ENCODE measurements at regions not wholly inside any gene's neighbourhood (a gene's known extent, or its start where the extent isn't known, plus 50 kb on each side); places are given as distances from the start of the nearest gene placed in this dataset.
A peak's percentile ranks its signal among the peaks of the same experiment; 100 is the strongest.

DNA sequence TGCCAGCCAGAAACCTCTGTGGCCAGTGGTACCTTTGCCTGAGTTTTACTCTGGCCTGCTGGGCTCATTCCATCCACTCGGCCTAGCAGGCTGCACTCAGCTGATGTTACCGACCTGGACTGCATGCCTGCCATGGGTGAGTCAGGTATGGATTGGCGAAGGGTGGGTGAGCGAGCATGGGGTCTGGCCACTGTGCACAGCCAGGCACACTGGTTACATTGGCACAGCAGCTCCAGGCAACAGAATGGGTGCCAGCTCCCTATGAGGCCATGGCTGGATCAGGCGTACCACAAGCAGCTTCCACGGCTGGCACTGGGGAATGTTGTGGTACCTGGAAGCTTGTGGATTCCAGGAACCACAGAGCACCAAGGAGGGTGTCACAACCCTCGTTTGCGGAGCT is 685.7 kb downstream of the SLC16A7 start:
- H3K27ac ChIP-seq (ENCODE audit: poor library complexity, severe bottlenecking): no peak overlapping the region
- no peaks in the 10 kb centered on the region for H3K9me3 ChIP-seq (ENCODE audit: severe bottlenecking)
- no peaks in the 10 kb centered on the region for H3K27me3 ChIP-seq (ENCODE audit: insufficient read depth, poor library complexity, severe bottlenecking)
- H3K4me3 ChIP-seq (ENCODE audit: severe bottlenecking): no peak overlapping the region
- ATAC-seq (ENCODE audit: low read depth): no peak
- DNase-seq (ENCODE audit: low spot score): no peak
- peaks cover 6% of the 10 kb centered on the region for H3K4me1 ChIP-seq (ENCODE audit: insufficient read depth, poor library complexity, severe bottlenecking)
- H3K36me3 ChIP-seq (ENCODE audit: low read depth): no peaks in the 10 kb centered on the region
- TF ChIP-seq, protein P1, sequence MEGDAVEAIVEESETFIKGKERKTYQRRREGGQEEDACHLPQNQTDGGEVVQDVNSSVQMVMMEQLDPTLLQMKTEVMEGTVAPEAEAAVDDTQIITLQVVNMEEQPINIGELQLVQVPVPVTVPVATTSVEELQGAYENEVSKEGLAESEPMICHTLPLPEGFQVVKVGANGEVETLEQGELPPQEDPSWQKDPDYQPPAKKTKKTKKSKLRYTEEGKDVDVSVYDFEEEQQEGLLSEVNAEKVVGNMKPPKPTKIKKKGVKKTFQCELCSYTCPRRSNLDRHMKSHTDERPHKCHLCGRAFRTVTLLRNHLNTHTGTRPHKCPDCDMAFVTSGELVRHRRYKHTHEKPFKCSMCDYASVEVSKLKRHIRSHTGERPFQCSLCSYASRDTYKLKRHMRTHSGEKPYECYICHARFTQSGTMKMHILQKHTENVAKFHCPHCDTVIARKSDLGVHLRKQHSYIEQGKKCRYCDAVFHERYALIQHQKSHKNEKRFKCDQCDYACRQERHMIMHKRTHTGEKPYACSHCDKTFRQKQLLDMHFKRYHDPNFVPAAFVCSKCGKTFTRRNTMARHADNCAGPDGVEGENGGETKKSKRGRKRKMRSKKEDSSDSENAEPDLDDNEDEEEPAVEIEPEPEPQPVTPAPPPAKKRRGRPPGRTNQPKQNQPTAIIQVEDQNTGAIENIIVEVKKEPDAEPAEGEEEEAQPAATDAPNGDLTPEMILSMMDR (IDR thresholded peaks at IDR 0.05; ENCODE audit: poor library complexity, severe bottlenecking): no peak

DNA sequence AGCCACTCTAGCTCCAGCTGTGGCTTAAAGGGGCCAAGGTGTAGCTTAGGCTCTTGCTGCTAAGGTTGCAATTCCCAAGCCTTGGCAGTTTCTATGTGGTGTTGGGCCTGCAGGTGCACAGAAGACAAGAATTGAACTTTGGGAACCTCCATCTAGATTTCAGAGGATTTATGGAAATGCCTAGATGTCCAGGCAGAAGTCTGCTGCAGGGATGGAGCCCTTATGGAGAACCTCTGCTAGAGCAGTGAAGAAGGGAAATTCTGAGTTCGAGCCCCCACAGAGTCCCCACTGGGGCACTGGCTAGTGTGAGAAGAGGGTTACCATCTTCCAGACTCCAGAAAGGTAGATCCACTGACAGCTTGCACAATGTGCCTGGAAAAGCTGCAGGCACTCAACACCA is 694.7 kb downstream of the SLC16A7 start:
- DNase-seq (ENCODE audit: low spot score) (no peak), ATAC-seq (ENCODE audit: low read depth) (no peak)
- H3K4me1 ChIP-seq (ENCODE audit: insufficient read depth, poor library complexity, severe bottlenecking): no peaks in the 10 kb centered on the region
- H3K4me3 ChIP-seq (ENCODE audit: severe bottlenecking): no peak overlapping the region
- TF ChIP-seq, protein P1 (IDR thresholded peaks at IDR 0.05; ENCODE audit: poor library complexity, severe bottlenecking): no peak
- H3K27me3 ChIP-seq (ENCODE audit: insufficient read depth, poor library complexity, severe bottlenecking): no peaks in the 10 kb centered on the region
- H3K36me3 ChIP-seq (ENCODE audit: low read depth): no peaks in the 10 kb centered on the region
- H3K9me3 ChIP-seq (ENCODE audit: severe bottlenecking): no peaks in the 10 kb centered on the region
- no peak overlapping the region for H3K27ac ChIP-seq (ENCODE audit: poor library complexity, severe bottlenecking)

DNA sequence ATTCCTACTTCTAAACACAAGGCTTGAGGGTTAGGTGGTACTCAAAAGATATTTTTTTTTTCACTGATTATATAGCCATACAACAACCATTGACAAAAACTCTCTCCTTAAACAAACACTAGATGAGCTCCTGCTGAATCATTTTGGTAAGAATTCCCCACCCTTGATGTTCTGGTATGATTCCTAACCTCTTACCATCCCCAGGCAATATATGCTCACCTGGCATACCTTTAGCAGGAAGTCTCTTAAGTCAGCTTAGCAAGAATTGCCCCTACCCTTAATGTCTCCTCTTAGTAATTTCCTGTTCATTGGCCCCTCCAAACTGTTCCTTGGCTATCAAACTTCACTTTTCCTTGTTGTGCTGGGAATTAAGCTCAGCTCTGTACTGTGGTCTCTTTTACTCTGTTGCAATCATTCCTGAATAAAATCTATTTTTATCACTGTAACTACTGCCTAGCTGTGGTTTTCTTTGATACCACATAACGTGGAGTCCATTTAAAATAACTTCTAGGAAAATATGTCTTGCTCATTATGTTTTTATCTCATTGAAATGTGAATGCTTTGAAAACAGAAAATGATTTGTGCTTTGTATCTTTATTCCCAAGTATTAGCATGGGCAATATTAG is 712.6 kb downstream of the SLC16A7 start:
- Histone ChIP-seq H3K27ac (ENCODE audit: poor library complexity, severe bottlenecking) (peak overlapping the region; percentile 74), H3K4me1 (ENCODE audit: insufficient read depth, poor library complexity, severe bottlenecking) (peaks cover 28% of the 10 kb centered on the region), H3K27me3 (ENCODE audit: insufficient read depth, poor library complexity, severe bottlenecking) (no peaks in the 10 kb centered on the region), H3K4me3 (ENCODE audit: severe bottlenecking) (no peak overlapping the region), H3K36me3 (ENCODE audit: low read depth) (no peaks in the 10 kb centered on the region), H3K9me3 (ENCODE audit: severe bottlenecking) (no peaks in the 10 kb centered on the region)
- ATAC-seq (ENCODE audit: low read depth) (peak; percentile 98), DNase-seq (ENCODE audit: low spot score) (no peak)
- TF ChIP-seq, protein P1 (IDR thresholded peaks at IDR 0.05; ENCODE audit: poor library complexity, severe bottlenecking): no peak

DNA sequence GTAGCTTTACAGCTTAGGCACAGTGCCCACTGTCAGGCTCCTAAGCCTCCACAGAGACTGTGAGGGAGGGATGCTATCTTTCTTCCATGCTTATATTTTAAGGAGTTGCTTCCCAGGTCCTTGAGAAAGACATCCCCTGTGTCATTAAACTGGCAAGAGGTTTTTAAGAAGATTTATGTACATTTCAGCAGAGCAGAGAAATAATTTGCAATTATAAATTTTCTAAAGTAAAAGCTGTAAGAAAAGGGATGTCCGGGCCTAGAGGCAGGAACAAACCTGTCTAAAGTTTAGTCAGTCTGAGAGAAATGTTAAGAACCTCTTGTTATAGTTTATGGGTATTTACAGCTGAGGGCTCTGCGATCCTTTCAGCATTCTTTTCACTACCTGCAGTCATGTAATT is 716.1 kb downstream of the SLC16A7 start:
- Histone ChIP-seq H3K4me3 (ENCODE audit: severe bottlenecking) (no peak overlapping the region), H3K4me1 (ENCODE audit: insufficient read depth, poor library complexity, severe bottlenecking) (peaks cover 28% of the 10 kb centered on the region), H3K36me3 (ENCODE audit: low read depth) (no peaks in the 10 kb centered on the region), H3K27ac (ENCODE audit: poor library complexity, severe bottlenecking) (peak overlapping the region; percentile 11), H3K27me3 (ENCODE audit: insufficient read depth, poor library complexity, severe bottlenecking) (no peaks in the 10 kb centered on the region), H3K9me3 (ENCODE audit: severe bottlenecking) (no peaks in the 10 kb centered on the region)
- TF ChIP-seq, protein P1 (IDR thresholded peaks at IDR 0.05; ENCODE audit: poor library complexity, severe bottlenecking): no peak
- DNase-seq (ENCODE audit: low spot score): no peak
- no peak for ATAC-seq (ENCODE audit: low read depth)

DNA sequence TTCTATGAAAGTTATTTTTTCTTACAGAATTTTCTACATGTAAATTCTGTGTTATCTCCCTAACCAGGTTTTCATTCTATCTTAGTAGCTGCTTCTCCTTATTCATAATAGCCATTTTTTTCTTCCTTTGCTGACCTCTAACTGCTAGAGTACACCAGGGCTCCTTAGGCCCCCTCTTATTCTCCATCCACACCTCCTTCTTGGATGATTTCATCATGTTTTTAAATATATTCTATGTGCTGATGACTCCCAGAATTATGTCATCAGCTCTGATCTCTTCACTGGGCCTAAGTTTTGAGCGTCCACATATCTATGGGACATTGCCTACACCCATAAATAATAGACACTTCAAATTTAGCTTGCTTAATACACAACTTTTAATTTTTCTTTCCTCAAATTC is 721.5 kb downstream of the SLC16A7 start:
- H3K9me3 ChIP-seq (ENCODE audit: severe bottlenecking): no peaks in the 10 kb centered on the region
- TF ChIP-seq, protein P1 (IDR thresholded peaks at IDR 0.05; ENCODE audit: poor library complexity, severe bottlenecking): no peak
- H3K4me3 ChIP-seq (ENCODE audit: severe bottlenecking): no peak overlapping the region
- DNase-seq (ENCODE audit: low spot score) (no peak), ATAC-seq (ENCODE audit: low read depth) (no peak)
- H3K27me3 ChIP-seq (ENCODE audit: insufficient read depth, poor library complexity, severe bottlenecking): no peaks in the 10 kb centered on the region
- H3K4me1 ChIP-seq (ENCODE audit: insufficient read depth, poor library complexity, severe bottlenecking): no peaks in the 10 kb centered on the region
- no peaks in the 10 kb centered on the region for H3K36me3 ChIP-seq (ENCODE audit: low read depth)
- no peak overlapping the region for H3K27ac ChIP-seq (ENCODE audit: poor library complexity, severe bottlenecking)

Measured in RWPE2 (cell line).